IMR-90 (cell line): ENCODE measurements at regions not wholly inside any gene's neighbourhood (a gene's known extent, or its start where the extent isn't known, plus 50 kb on each side); places are given as distances from the start of the nearest gene placed in this dataset.

ENCODE experiments used
- ATAC-seq: fragments of 200-7000 bp; cut with Tn5 transposase; 2 replicates; pipeline ENCODE4 v1.9.1; 2020; ENCODE audit warnings: low read depth, mild to moderate bottlenecking, moderate library complexity
- BruUV-seq: library from RNA; stranded (reverse); fragments of 400-500 nt; replicated peaks from 2 replicates; lab custom pipeline; 2021; lab: Mats Ljungman, UMichigan
- CTCF ChIA-PET: fragments of 300-600 bp; formaldehyde crosslinking; extraction: SDS; loops from one replicate; lab custom pipeline; 2021; ENCODE audit warnings: antibody characterized with exemption; lab: Yijun Ruan, JAX
- POLR2A ChIA-PET: fragments of 300-600 bp; sonication (Branson Sonifier 250); formaldehyde crosslinking; loops from one replicate; lab custom pipeline; 2022; ENCODE audit warnings: antibody characterized with exemption; ENCODE audit not compliant: unreplicated experiment; lab: Charles Lee
- DNase-seq: peaks from one replicate; pipeline ENCODE4 v3.0.0; 2013
- H2AFZ ChIP-seq: replicated peaks from 2 replicates; pipeline ENCODE3; 2013; ENCODE audit warnings: low read length, mild to moderate bottlenecking; ENCODE audit not compliant: poor library complexity
- H2AK5ac ChIP-seq: 2 replicates; pipeline ENCODE4 v1.6.1; 2013; ENCODE audit warnings: low read depth, low read length, inconsistent platforms
- H2AK9ac ChIP-seq: replicated peaks from 2 replicates; pipeline ENCODE3; 2013; ENCODE audit warnings: mild to moderate bottlenecking, low read depth, low read length, moderate library complexity; ENCODE audit not compliant: poor library complexity
- H2BK120ac ChIP-seq: 2 replicates; pipeline ENCODE4 v1.6.1; 2013; ENCODE audit warnings: low read depth, low read length, inconsistent platforms
- H2BK15ac ChIP-seq: 3 replicates; pipeline ENCODE4 v1.6.1; 2013; ENCODE audit warnings: low read depth, low read length, inconsistent platforms
- H2BK20ac ChIP-seq: 2 replicates; pipeline ENCODE4 v1.6.1; 2013; ENCODE audit warnings: low read depth, mild to moderate bottlenecking, inconsistent platforms, low read length, moderate library complexity
- H2BK5ac ChIP-seq: 2 replicates; pipeline ENCODE4 v1.6.1; 2013; ENCODE audit warnings: mild to moderate bottlenecking, low read depth, low read length, inconsistent platforms; ENCODE audit not compliant: poor library complexity, severe bottlenecking
- H3K14ac ChIP-seq: replicated peaks from 2 replicates; pipeline ENCODE4 v1.6.1; 2013; ENCODE audit warnings: low read depth, low read length, inconsistent platforms
- H3K18ac ChIP-seq: 2 replicates; pipeline ENCODE4 v1.6.1; 2013; ENCODE audit warnings: low read depth, low read length, control low read depth
- H3K23ac ChIP-seq: 2 replicates; pipeline ENCODE4 v1.6.1; 2013; ENCODE audit warnings: low read depth, low read length, inconsistent platforms
- H3K27ac ChIP-seq: 2 replicates; pipeline ENCODE4 v1.5.1; 2013; ENCODE audit warnings: mild to moderate bottlenecking, control low read depth, low read length; ENCODE audit not compliant: insufficient read depth
- H3K27me3 ChIP-seq: 2 replicates; pipeline ENCODE4 v1.6.1; 2013; ENCODE audit warnings: low read length; ENCODE audit not compliant: control insufficient read depth, insufficient read depth
- H3K36me3 ChIP-seq: 2 replicates; pipeline ENCODE4 v1.6.1; 2013; ENCODE audit warnings: low read length, mixed read lengths; ENCODE audit not compliant: control insufficient read depth, insufficient read depth
- H3K4ac ChIP-seq: 2 replicates; pipeline ENCODE4 v1.6.1; 2013; ENCODE audit warnings: low read depth, low read length, inconsistent platforms
- H3K4me1 ChIP-seq: 2 replicates; pipeline ENCODE4 v1.6.1; 2013; ENCODE audit warnings: low read length, mixed read lengths; ENCODE audit not compliant: control insufficient read depth, insufficient read depth
- H3K4me2 ChIP-seq: 2 replicates; pipeline ENCODE4 v1.6.1; 2013; ENCODE audit warnings: low read depth, mild to moderate bottlenecking, control low read depth, low read length, moderate library complexity
- H3K4me3 ChIP-seq: 2 replicates; pipeline ENCODE4 v1.5.1; 2013; ENCODE audit warnings: low read depth, mild to moderate bottlenecking, control low read depth, low read length, moderate library complexity; ENCODE audit not compliant: insufficient read depth
- H3K56ac ChIP-seq: 2 replicates; pipeline ENCODE4 v1.6.1; 2013; ENCODE audit warnings: low read length, inconsistent platforms; ENCODE audit not compliant: insufficient read depth; ENCODE audit errors: extremely low read depth
- H3K79me1 ChIP-seq, 2 experiments: 2 replicates each; pipeline ENCODE4 v1.6.1; 2013; ENCODE audit warnings: low read length in 2 of 2, inconsistent platforms in 1 of 2, low read depth in 1 of 2
- H3K9ac ChIP-seq: 2 replicates; pipeline ENCODE4 v1.6.1; 2013; ENCODE audit warnings: low read depth, low read length, control low read depth
- H3K9me1 ChIP-seq: 2 replicates; pipeline ENCODE4 v1.6.1; 2013; ENCODE audit warnings: low read length, inconsistent platforms; ENCODE audit not compliant: insufficient read depth
- H3K9me3 ChIP-seq: 2 replicates; pipeline ENCODE4 v1.6.1; 2013; ENCODE audit warnings: low read length; ENCODE audit not compliant: control insufficient read depth, insufficient read depth
- H4K20me1 ChIP-seq: 2 replicates; pipeline ENCODE4 v1.6.1; 2013; ENCODE audit warnings: low read length, inconsistent platforms; ENCODE audit not compliant: insufficient read depth
- H4K5ac ChIP-seq: 2 replicates; pipeline ENCODE4 v1.6.1; 2013; ENCODE audit warnings: mild to moderate bottlenecking, low read depth, low read length, control low read depth
- H4K8ac ChIP-seq, 2 experiments: 2 replicates each; pipeline ENCODE4 v1.6.1; 2013; ENCODE audit warnings: low read depth in 2 of 2, low read length in 2 of 2, control low read depth in 1 of 2, inconsistent platforms in 1 of 2
- H4K91ac ChIP-seq: 2 replicates; pipeline ENCODE4 v1.6.1; 2013; ENCODE audit warnings: low read depth, low read length, inconsistent platforms; ENCODE audit not compliant: insufficient read depth
- BHLHE40 ChIP-seq: fragments of 150-350 bp; IDR thresholded peaks from 2 replicates; pipeline ENCODE4 v1.6.1; 2016; ENCODE audit warnings: mild to moderate bottlenecking, low read depth, low read length
- CEBPB ChIP-seq: IDR thresholded peaks from 2 replicates; pipeline ENCODE4 v1.6.1; 2012; ENCODE audit warnings: low read depth, low read length, improper control_type of control experiment
- CTCF ChIP-seq: conservative IDR thresholded peaks from 2 replicates; pipeline ENCODE4 v1.5.1; 2012; ENCODE audit warnings: mild to moderate bottlenecking, low read depth, low read length, improper control_type of control experiment
- NFE2L2 ChIP-seq: fragments of 150-350 bp; IDR thresholded peaks from 2 replicates; pipeline ENCODE4 v1.6.1; 2016; ENCODE audit warnings: low read depth, mild to moderate bottlenecking, low read length
- RAD21 ChIP-seq: IDR thresholded peaks from 2 replicates; pipeline ENCODE4 v1.6.1; 2012; ENCODE audit warnings: low read length, improper control_type of control experiment
- SMC3 ChIP-seq: fragments of 150-350 bp; IDR thresholded peaks from 2 replicates; pipeline ENCODE4 v1.6.1; 2016; ENCODE audit warnings: low read depth, mild to moderate bottlenecking, antibody characterized with exemption, low read length, moderate library complexity
- USF2 ChIP-seq: fragments of 150-350 bp; IDR thresholded peaks from 2 replicates; pipeline ENCODE4 v1.6.1; 2017; ENCODE audit warnings: mild to moderate bottlenecking, antibody characterized with exemption, low read length, low read depth
- WGBS, 2 experiments: methylation state at CpG; one replicate each; pipeline versions ENCODE4 v1.1.5 to v1.1.7; 2013; ENCODE audit warnings: missing lambda C conversion rate in 2 of 2; ENCODE audit not compliant: insufficient read length in 1 of 2; ENCODE audit errors: extremely low coverage in 2 of 2; 5-methylcytosine and 5-hydroxymethylcytosine counted together
- dilution Hi-C: fragments of 300-500 bp; cut with HindIII; formaldehyde crosslinking; loops from one replicate; pipeline ENCODE4 v1.14.3; 2018; ENCODE audit warnings: low sequenced_read_pairs; ENCODE audit not compliant: unreplicated experiment
- in situ Hi-C: fragments of 300-500 bp; cut with MboI; formaldehyde crosslinking; loops from 3 replicates; pipeline ENCODE4 v1.14.3; 2019; ENCODE audit warnings: low sequenced_read_pairs, inconsistent platforms, mixed read lengths
- intact Hi-C: fragments of 100-400 bp; cut with micrococcal nuclease; formaldehyde crosslinking; loops from 2 replicates; pipeline ENCODE4 v1.10.0; 2022

- Histone ChIP-seq H2AFZ (no peak overlapping the region), H2BK15ac (no peak overlapping the region), H4K20me1 (no peaks in the 10 kb centered on the region), H3K4me1 (no peaks in the 10 kb centered on the region), H2BK20ac (no peak overlapping the region), H3K4me3 (no peak overlapping the region), H3K4me2 (no peak overlapping the region), H2AK9ac (no peak overlapping the region), H4K5ac (no peak overlapping the region), H3K79me1 (no peaks in the 10 kb centered on the region), H4K8ac (no peak overlapping the region), H3K27me3 (peaks cover 36% of the 10 kb centered on the region), H3K23ac (no peak overlapping the region), H3K9me3 (no peaks in the 10 kb centered on the region), H3K18ac (no peak overlapping the region), H2BK120ac (no peak overlapping the region), H2BK5ac (no peak overlapping the region), H3K9ac (no peak overlapping the region), H3K27ac (no peak overlapping the region), H4K91ac (no peak overlapping the region), H3K9me1 (no peaks in the 10 kb centered on the region), H2AK5ac (no peak overlapping the region), H3K36me3 (no peaks in the 10 kb centered on the region), H3K4ac (no peak overlapping the region), H3K14ac (no peak overlapping the region), H3K56ac (no peak overlapping the region)
- ATAC-seq (no peak), DNase-seq (no peak)
- dilution Hi-C loops (no loop called here), in situ Hi-C loops (no loop called here), intact Hi-C loops (no loop called here)
- no TSS peak for BruUV-seq
- 20% methylated on average over 1 of the region's 5 CpGs; no CpG with 5 or more reads in 1 of the 2 experiments for WGBS, 2 experiments
- POLR2A ChIA-PET, result no interaction called here
- TF ChIP-seq NFE2L2 (no peak), CEBPB (no peak), RAD21 (no peak), BHLHE40 (no peak), CTCF (no peak), USF2 (no peak), SMC3 (no peak)
- CTCF ChIA-PET, result no interaction called here
Measured at GRCh38 chr2:71815701-71816474, 331.8 kb downstream of the CYP26B1 start.
